HG03280 (cell line): ENCODE measurements at regions not wholly inside any gene's neighbourhood (a gene's known extent, or its start where the extent isn't known, plus 50 kb on each side); places are given as distances from the start of the nearest gene placed in this dataset.

Experiments used
- ATAC-seq: cut with Tn5 transposase; IDR thresholded peaks from one replicate; pipeline ENCODE4 v1.9.1; 2021; ENCODE audit warnings: mild to moderate bottlenecking, moderate library complexity; ENCODE audit not compliant: unreplicated experiment

DNA sequence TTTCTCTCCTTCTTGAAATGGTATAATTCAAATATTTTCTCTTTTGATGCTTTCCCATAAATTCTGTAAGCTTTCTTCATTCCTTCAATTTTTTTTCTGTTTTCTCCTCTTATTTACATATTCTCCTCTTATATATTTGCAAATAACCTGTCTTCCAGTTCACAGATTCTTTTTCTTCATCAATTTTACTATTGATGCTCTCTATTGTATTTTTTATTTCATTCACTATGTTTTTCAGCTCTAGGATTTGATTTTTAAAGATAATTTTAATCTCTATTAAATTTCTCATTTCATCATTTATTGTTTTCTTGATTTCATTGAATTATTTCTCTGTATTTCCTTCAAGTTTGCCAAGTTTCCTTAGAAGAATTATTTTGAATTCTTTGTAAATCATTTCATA, 54.0 kb upstream of the PRPS1L1 start:
- ATAC-seq = no peak

DNA sequence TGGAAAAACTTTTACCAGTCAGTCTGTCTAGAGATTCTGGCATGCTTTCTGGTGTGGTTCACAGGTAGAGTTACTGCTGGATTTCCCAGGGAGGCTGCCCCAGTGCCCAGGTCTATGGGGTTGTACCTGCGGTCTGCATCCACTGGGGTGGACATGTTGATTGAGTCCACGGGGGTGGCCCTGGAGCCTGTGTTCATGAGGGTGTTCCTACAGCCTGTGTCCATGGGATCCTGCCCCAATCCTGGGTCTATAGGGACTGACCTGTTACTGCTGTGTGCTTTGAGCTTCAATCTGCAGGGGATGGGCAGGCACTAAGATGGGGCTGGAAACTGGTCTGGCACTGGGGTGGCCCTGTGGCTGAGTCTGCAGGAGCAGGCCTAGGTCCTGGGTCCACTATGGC, 54.5 kb upstream of the PRPS1L1 start:
- ATAC-seq = no peak

DNA sequence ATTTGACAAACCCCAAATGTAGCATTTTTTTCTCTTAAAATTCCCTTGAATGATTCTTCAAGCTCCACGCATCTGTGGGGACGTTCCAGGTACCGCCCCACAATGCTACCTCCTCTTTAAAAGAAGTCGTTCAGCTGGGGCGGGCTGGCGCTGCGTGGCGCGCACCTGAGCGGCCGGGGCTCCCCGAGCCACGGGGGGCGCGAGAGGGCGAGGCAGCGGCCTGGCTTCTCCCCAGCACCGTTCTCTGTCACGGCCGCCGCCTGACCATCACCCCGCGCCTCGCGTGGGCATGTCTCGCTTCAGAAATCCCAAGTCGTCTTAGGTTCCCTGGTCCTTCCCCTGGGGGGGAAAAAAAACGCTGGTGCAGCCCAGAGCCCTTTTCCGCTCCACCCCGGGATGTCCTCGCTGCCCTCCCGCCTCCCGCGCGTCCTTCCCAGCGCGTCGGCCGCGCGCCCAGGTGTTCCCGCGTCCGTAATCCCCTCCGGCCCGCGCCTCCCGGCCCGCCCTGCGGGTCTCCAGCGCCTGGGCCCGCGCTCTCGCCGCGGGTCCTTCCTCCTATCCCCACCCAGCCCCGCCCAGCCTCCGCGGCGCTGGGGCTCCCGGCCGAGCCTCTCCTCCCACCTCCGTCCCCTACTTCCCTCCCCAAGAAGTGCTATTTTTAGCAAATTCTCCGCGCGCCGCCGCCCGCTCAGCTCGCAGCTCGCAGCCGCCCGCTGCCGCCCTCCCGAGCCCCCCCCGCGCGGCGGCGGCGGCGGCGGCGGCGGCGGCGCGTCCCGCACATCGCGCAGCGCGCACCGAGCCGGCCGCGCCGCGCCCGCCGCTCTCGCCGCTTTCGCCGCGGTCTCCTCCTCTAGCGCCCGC, 58.7 kb upstream of the PRPS1L1 start:
- no peak for ATAC-seq

DNA sequence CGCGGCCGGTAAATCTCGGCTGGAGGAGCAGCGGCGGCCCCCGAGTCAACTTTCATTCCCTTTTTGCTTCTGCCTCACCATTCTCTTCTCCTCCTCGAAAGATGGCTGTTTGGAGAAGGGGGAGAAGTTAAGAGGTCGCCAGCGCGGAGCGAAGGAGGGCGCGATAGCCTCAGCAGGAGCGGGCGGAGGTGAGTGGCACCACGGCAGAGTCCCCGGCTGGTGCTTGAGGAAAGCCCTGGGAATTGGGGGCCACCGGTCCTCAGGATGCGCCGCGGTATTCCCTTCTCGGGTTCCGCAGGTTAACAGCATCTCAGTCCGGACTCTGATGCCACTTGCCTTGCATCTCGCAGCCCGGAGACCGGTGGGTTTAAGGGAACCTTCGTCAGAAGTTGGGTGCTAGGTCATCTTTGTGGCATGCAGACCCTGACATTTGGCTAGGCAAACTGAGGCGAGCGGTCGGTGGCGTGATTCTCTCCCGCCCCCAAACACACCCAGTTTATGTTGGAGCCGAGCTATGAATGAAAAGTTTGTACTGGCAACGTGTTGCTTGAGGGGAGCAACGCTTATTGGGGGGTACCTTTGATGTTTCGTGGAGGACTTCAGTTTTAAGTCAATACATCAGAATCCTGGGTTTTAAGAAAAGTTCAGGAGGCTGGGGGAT, 59.5 kb upstream of the PRPS1L1 start:
- ATAC-seq = no peak

DNA sequence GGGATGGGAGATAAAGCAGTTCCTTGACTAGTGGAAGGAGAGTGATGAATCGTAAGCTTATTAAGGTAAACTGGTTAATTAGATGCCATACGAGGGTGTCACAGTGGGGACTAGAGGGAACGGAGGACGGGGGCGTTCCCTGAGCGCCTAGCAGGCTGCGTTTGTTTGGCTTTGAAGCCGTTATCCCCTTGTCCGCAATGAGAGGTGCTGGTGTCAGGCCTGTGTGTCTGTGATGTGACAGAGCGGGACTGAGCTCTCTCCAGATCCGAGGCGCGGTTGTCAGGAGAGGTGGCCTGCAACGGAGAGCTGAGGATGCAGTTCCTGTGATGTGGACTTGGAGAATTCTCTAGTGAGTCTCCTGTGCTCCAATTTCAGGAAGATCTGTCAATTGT, 60.0 kb upstream of the PRPS1L1 start:
- ATAC-seq = no peak

DNA sequence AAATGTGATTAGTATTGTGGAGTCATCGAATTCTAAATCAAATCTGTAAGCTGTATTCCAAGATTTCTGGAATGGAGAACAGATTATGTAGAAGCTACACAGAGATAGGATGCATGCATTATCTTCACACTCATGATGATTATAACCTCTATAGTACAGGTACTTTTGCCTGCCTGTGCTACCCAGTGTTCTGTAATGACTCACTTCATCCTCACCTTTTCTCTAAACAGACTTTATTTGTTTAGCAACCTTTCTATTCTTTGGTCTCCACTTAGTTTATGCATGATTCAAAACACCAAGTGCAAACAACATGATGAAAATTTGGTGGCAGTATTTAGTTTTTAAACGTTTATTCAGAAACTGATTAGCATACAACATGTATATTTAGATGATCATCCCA, 68.4 kb upstream of the PRPS1L1 start:
- no peak for ATAC-seq

DNA sequence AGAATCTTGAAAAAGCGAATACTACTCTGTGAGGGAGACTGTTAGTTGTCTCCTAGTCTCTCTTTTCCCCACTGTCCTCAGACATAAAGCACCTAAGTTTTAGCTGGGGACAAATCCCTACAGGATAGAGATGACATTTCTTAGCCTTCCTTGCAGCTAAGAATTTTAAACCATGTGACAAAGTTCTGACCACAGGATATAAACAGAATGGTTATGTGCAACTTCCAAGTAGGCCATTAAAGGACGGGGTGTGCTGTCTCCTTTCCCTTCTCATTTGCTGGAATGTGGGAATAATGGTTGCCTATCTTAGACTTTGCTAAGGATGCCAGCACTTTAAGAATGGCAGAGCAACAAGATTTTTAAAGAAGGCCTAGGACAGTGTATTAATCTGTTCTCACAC, 74.9 kb upstream of the PRPS1L1 start:
- ATAC-seq = no peak

DNA sequence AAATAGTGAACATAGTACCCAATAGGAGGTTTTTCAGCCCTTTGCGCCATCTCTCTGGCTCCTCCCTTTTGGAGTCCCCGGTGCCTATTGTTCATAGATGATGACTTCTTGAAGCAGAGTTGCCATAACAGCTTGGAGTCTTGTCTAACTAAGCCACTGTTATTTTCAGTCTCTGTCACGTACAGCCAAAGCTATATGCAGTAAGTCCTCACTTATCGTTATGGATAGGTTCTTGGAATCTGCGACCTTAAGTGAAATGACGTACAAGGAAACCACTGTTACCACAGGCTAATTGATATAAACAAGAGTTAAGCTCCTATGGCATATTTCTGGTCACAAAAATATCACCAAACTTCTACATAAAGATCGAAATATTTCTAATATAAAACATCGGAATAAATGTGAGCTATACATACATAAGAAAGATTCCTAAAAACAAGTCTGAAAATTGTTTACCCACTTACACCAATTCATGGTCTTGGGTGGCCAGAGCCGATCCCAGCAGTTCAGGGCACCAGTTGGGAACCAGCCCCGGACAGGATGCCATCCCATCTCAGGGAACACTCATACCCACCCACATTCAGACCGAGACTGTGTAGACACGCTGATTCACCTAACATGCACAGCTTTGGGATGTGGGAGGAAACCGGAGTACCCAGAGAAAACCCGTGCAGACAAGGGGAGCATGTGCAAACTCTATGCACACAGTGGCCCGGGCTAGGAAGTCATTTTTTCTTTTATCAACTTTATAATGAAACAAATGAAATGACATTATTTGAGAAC, 76.0 kb upstream of the PRPS1L1 start:
- no peak for ATAC-seq

DNA sequence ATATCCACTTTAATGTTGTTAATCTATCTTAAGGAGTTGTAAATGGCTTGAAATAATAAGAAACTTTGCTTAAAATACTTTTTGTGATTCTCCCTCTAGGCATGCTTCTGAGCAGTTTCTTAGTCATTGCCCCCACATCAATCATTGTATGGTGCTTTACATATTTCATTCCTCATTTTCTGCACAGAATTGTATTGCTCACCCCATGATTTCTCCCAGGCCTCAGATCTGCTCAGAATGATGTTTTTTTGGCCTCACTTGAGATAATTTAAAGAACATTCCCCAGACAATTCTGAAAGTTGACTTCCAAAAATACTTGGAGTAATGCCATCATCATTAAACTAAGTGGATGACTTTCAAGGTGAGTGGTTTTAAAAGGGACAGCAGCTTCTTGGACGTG, 82.1 kb upstream of the PRPS1L1 start:
- no peak for ATAC-seq

DNA sequence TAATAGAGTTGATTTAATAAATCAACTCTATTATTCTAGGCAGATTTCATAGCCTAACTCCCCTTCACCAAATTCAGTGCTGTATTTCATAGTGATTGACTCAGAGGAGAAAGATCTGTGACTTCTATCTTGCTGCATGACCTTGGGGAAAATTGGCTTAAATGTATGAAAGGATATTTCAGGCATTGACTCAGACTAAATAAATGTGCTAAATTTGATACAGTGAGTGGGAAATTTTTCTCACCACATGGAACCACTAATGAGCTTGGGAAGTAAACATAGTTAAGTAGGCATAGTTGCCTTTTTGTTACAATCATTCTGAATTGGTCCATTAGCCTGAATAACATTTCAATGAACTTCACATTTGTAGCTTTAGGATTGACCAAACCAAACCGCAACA, 89.0 kb upstream of the PRPS1L1 start:
- ATAC-seq = no peak

DNA sequence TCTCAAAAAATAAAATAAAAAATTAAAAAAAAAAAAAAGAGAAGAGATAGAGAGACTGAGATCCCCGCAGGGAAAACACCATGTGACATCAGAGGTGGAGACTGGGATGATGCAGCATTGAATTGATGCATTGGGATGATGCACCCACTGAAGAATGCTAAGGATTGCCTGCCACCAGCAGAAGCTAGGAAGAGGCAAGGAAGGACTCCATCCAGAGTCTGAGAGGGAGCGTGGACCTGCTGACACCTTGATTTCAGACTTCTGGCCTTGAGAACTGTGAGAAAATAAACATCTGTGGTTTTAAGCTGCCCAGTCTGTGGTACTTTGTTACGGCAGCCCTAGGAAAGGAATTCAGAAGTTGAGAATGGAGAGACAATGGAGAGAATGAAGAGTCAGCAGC, 89.8 kb upstream of the PRPS1L1 start:
- ATAC-seq = no peak

DNA sequence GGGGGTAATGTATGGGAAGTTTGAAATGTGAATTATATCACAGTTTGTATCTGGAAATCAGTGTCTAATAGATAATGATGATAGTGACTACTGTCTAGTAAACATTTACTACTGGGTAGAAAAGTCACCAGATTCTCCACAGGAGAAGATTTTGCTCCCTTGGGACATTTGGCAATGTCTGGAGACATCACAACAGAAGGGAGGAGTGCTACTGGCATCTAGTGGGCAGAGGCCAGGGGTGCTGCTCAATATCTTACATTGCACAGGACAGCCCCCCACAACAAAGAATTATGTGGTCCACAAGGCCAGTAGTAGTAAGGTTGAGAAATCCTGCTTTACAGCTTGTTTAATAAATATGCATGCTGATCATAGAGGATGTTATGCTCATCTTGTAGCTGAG, 92.3 kb upstream of the PRPS1L1 start:
- no peak for ATAC-seq

DNA sequence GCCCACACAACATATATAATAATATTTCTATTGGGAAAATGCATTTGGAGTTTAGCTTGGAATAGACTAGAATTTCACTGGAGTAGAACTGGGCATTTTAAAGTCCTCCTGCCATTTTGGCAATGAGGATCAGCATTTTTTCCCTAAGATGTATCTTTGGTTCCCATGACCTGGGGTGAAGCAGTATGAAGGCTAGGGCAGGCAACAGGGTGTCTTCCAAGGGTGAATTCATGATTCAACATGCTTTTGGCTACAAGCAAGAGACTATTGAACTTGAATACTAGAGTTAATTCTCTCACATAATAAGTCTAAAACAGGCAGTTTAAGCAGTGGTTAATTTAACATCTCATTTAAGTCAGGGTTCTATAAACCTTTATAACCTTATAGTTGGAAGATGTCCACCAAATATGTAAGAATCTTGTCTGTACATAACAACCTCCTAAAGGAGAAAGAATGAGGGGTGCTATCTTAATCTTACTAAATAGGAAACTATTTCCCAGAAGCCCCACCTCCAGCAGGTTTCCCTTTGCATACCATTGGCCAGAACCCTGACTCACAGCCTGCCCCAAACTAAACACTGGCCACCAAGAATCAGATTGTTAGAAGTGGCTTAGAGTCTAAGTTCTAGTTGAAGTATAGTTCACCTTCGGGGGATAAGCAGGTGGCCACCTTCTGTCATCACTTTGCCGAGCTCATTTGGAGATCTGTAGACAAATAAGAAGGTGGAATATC, 96.0 kb upstream of the PRPS1L1 start:
- ATAC-seq = no peak

DNA sequence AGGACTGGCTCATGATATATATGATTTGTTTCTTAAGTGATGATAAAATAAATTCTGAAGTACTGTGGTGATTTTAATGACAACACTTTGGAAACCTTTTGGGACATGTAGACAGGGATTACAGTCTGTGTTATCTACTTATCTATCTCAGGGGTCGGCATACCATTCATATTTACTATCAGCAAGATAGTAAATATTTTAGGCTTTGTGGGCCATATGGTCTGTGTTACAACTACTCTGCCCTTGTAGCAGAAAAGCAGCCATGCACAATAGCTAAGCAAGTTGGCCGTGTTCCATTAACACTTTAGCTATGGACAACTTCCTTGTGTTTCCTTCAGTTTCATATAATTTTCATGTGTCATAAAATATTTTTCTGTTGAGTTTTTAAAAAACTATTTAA, 97.8 kb upstream of the PRPS1L1 start:
- ATAC-seq = no peak

DNA sequence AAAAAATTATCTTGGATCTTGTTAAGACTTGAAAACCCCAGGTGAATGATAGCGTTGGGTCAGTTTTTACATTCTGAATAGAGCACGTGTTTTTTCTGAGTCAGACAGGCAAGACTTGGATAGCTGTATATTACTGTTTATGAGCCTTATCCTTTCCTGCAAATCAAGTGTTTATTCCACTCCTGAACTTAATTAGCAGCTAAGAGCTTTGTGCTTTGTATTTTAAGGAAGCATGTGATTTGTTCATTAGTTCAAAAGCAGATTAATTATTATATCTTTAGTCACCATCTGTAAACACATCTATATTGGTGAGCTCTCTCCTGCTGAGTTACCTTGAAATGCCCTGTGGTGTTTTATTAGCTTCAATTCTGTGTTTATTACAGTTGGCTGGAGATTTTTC, 98.6 kb upstream of the PRPS1L1 start:
- ATAC-seq = no peak

DNA sequence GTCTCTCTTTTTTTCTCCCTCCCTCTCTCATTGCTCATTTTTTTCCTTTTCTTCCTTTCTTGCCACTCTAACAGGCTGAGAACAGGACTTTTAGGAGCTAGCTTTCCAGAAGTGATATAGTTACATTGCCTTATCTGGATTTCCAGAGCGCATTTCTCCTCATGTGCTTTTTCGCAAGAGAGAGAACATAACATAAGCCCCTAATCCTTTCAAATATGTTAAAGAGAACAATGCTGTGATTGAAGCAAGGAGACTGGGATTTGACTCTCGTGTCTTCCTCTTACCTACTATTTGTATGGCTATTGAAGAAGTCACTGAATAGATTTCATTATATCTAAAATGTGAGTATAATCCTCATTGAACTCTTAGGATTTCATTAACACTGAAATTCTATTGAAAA, 101.2 kb upstream of the PRPS1L1 start:
- no peak for ATAC-seq

DNA sequence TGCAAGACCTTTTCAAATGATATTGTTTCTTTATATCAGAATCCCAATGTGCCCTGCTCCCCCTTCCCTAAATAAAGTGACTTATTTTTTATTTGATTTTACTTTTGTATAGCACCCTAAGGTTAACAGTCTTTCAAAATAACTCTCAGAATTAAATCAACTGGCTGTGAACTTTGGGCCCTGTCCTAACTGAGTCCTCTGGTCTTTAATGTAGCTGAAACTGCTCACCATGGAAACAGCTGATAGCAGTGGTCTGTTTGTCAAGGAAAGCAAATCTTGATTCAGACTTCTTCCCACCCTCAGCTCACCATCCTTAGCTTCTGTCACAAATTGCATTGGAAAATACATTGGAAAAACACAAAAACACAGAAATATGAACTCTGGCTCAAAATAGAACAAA, 105.2 kb upstream of the PRPS1L1 start:
- ATAC-seq = no peak

DNA sequence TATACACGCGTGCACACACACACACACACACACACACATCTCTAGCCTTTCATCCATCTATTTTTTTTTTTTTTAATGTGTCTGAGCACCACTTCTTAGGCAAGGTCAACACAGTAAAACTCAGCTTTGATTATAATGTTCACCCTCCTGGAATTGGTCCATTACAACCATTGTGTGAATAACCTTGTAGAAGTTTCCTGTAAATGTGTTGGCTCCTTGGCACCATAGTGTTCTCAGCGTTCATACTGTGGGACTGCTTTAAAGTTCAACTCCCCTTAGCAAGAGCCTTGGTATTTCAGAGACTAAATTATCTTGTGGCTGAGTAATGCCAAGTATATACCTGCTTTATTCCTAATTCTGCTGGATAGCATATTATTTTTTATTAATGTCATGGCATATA, 106.3 kb upstream of the PRPS1L1 start:
- ATAC-seq = no peak

DNA sequence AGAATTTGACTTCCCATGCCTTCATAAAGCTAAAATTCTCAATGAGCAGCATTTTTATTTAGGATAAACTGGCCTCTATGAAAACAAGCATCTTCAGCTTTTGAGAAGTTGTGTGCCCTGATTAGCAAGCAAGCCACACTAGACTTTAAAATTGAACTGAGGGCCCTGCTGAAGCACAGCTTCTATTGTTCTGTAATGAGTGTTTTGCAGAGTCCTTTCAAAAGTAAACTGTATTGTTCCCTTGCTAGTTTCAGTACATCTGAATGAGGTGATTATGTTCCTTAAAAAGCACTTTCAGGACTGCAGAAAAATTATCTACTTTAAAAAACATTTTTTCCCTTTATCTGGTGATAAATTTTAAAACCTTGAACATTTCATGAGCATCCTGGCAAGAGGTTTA, 113.3 kb upstream of the PRPS1L1 start:
- no peak for ATAC-seq

DNA sequence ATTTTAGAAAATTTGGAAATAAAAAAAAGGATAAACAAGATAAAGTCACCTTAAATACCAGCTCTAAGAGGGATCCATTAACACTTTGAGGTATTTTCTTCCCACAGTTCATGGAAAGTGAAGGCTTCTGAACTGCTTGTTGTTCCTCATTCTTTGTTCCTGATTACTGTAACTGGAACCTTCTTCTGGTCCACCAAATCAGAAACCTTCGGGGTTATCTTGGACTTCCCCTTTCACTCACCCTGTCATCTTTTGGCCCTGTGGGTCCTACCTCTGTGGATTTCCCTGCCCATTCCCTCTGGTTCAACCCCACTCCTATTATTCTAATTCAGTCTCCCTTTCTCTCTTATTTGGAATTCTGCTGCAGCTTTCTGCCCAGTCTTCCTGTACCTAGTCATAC, 116.5 kb upstream of the PRPS1L1 start:
- no peak for ATAC-seq

DNA sequence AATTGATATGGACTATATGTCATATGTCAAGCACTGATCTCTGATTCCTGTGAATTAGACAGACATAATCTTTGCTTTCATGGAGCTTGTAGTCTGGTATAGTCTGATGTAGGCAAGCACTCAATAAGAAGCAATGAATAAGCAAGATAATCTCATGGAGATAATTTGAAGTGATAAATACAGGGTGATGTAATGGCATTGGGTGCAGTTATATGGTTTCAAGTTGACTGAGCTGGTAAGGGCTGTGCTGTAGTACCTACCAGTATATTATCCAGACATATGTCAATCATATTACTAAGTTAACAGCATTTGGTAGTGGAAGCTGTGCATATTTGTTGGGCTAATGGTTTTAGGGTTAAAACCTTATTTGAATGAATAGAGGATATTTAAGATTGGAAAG, 117.5 kb upstream of the PRPS1L1 start:
- ATAC-seq = no peak
